ENCODE measurements at regions not wholly inside any gene's neighbourhood (a gene's known extent, or its start where the extent isn't known, plus 50 kb on each side); places are given as distances from the start of the nearest gene placed in this dataset.

DNA sequence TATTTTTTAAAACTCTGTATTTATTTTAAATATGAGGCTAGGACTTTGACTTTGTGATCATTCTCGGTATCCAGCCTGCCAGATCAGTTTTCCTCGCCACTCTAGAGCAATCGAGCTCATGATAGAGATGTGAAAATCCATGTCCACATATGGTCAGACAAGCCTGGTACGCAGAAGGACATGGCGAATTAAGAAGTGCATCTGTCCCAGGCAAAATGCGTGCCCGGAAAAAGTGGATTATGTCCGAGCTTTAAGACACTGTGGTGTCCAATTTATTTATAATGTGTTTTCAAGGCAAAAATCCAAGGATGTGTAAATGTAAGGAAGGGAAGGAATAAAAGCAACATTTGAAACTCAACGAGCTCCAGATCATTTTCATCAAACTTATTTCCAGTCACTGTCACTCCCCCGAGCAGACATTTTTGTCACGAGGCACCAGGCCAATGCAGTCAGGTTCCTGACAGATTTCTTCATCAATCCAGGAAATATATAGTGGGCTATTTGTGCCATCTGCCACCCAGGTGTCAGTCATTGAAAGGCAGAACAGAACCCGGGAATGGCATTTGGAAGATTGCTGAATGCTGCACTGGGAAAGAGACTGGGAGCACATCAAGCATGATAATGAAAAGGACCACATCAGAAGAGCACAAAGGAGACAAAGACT lies 825.7 kb downstream of the SQOR start:
- Histone ChIP-seq H2BK120ac (replicated peaks; ENCODE audit: low read depth, low read length) (no peak overlapping the region), H3K79me1 (ENCODE audit: low read depth, low read length) (no peaks in the 10 kb centered on the region), H2AK5ac (ENCODE audit: low read depth, low read length) (no peak overlapping the region), H3K36me3 (ENCODE audit: control insufficient read depth in 2 of 4, insufficient read depth in 4 of 4, low read length in 3 of 4) (no peaks in the 10 kb centered on the region), H3K23me2 (ENCODE audit: low read depth, low read length) (no peaks in the 10 kb centered on the region), H2BK12ac (ENCODE audit: low read depth, low read length) (no peak overlapping the region; the same call in 1 of the 2 replicates), H3K23ac (ENCODE audit: insufficient read length) (no peak overlapping the region), H3K27ac (ENCODE audit: low read depth, low read length) (no peak overlapping the region), H3K9ac (replicated peaks in 1 of 4; ENCODE audit: extremely low read depth in 1 of 4, low read depth in 3 of 4, low read length in 3 of 4) (no peak overlapping the region), H3K79me2 (ENCODE audit: control insufficient read depth in 1 of 2, insufficient read depth in 2 of 2, low read length in 2 of 2) (no peaks in the 10 kb centered on the region), H2BK5ac (ENCODE audit: low read depth, low read length) (no peak overlapping the region), H3K27me3 (replicated peaks in 1 of 4; ENCODE audit: control insufficient read depth in 3 of 4, extremely low read depth in 1 of 4, insufficient read depth in 3 of 4, low read length in 3 of 4) (no peaks in the 10 kb centered on the region), H3K18ac (ENCODE audit: extremely low read depth, low read length) (no peak overlapping the region), H4K20me1 (replicated peaks in 1 of 2; ENCODE audit: control insufficient read depth in 1 of 2, insufficient read depth in 2 of 2, low read length in 2 of 2) (no peaks in the 10 kb centered on the region), H4K8ac (ENCODE audit: extremely low read depth, insufficient read depth, low read length) (no peak overlapping the region), H3K4me1 (replicated peaks in 1 of 4; ENCODE audit: control insufficient read depth in 3 of 4, insufficient read depth in 4 of 4, low read length in 3 of 4) (peaks cover 0 to 10% (median 2%) of the 10 kb centered on the region in 4 experiments; a peak in 2 of 7 replicates), H3K14ac (ENCODE audit: insufficient read length) (no peak overlapping the region), H3K4ac (replicated peaks; ENCODE audit: insufficient read length, low read depth, low read length) (no peak overlapping the region), H4K91ac (replicated peaks; ENCODE audit: insufficient read length, low read length) (peak overlapping the region; percentile 28), H2AFZ (ENCODE audit: low read length) (no peak overlapping the region; the same call in 1 of the 2 replicates), H3K4me3 (ENCODE audit: extremely low read depth in 1 of 4, insufficient read depth in 2 of 4, low read depth in 3 of 4, low read length in 4 of 4) (no peak overlapping the region), H3K9me3 (ENCODE audit: insufficient read depth in 2 of 2, low read depth in 1 of 2, low read length in 1 of 2) (no peaks in the 10 kb centered on the region), H4K5ac (ENCODE audit: insufficient read length, low read depth, low read length) (no peak overlapping the region), H3K56ac (replicated peaks; ENCODE audit: insufficient read length, low read depth, low read length) (no peak overlapping the region), H2BK15ac (ENCODE audit: low read length) (no peak overlapping the region), H3K4me2 (ENCODE audit: insufficient read depth in 1 of 2, low read depth in 2 of 2, low read length in 2 of 2) (no peak overlapping the region), H2BK20ac (ENCODE audit: low read length) (no peak overlapping the region)
- no peak for DNase-seq (ENCODE audit: low read depth in 1 of 2, low spot score in 2 of 2)
- TF ChIP-seq JUN (IDR thresholded peaks at IDR 0.05; ENCODE audit: low read depth, low read length) (no peak), CBX5 (IDR thresholded peaks at IDR 0.05; ENCODE audit: low read depth, low read length) (no peak), CHD2 (IDR thresholded peaks at IDR 0.05; ENCODE audit: low read length) (no peak), KDM4A (IDR thresholded peaks at IDR 0.05; ENCODE audit: low read depth, low read length, severe bottlenecking) (no peak)
- ChIA-PET CTCF (ENCODE audit: partially characterized antibody) (interaction anchor here (1.4 kb wide), 1 partner anchor 10 kb away, joined by 4 read pairs; no protein-coding TSS in a partner anchor), POLR2A (ENCODE audit: partially characterized antibody) (no interaction called here)
- FAIRE-seq = no peak
- 92% methylated on average over 12 of the region's 12 CpGs; no CpG with 5 or more reads in 1 of the 2 experiments for WGBS, 2 experiments (ENCODE audit: extremely low coverage in 1 of 2, insufficient coverage in 1 of 2, insufficient read length in 1 of 2, insufficient replicate concordance in 2 of 2, low coverage in 1 of 2, low lambda C conversion rate in 2 of 2, missing lambda C conversion rate in 1 of 2)

All from H1 (cell line).